Stomach (tissue), 8 donors: ENCODE measurements at regions not wholly inside any gene's neighbourhood (a gene's known extent, or its start where the extent isn't known, plus 50 kb on each side); places are given as distances from the start of the nearest gene placed in this dataset.

Experiments used
- DNase-seq, 2 donors: peaks; one replicate each; pipeline versions ENCODE4 v3.0.0 to v3.0.0-alpha.2; 2013 to 2019
- H3K27ac ChIP-seq, 5 donors: fragments of 200-600 bp in 4 of 5; sonication (generic) in 4 of 5; one replicate each; pipeline ENCODE4 v1.5.1; 2013 to 2019; ENCODE audit warnings: mild to moderate bottlenecking in 1 of 5, moderate library complexity in 1 of 5
- H3K27me3 ChIP-seq, 3 donors: fragments of 200-600 bp; sonication (generic); one replicate each; pipeline ENCODE4 v1.5.1; 2017 to 2019; ENCODE audit warnings: mixed run types in 1 of 3
- H3K36me3 ChIP-seq, 4 donors: fragments of 200-600 bp; sonication (generic); 1 replicate in 3 of 4; 2 replicates in 1 of 4; pipeline ENCODE4 v1.5.1; 2016 to 2019
- H3K4me1 ChIP-seq, 4 donors: fragments of 200-600 bp; sonication (generic); one replicate each; pipeline ENCODE4 v1.5.1; 2016 to 2019
- H3K4me3 ChIP-seq, 4 donors: fragments of 200-600 bp; sonication (generic) in 3 of 4; one replicate each; pipeline ENCODE4 v1.5.1; 2016 to 2019; ENCODE audit warnings: mild to moderate bottlenecking in 1 of 4
- H3K9me3 ChIP-seq, 4 donors: fragments of 200-600 bp; sonication (generic); one replicate each; pipeline ENCODE4 v1.5.1; 2016 to 2019
- EP300 ChIP-seq: sonication (generic); formaldehyde crosslinking; IDR thresholded peaks from one replicate; pipeline ENCODE4 v1.6.1; 2017; ENCODE audit warnings: antibody characterized with exemption
- POLR2A ChIP-seq, 4 donors: fragments of 450-650 bp; IDR thresholded peaks; one replicate each; pipeline ENCODE4 v1.6.1; 2016; ENCODE audit warnings: antibody characterized with exemption in 4 of 4, control low read depth in 2 of 4, mild to moderate bottlenecking in 1 of 4, moderate library complexity in 1 of 4
- POLR2AphosphoS5 ChIP-seq, 3 donors: sonication (generic); formaldehyde crosslinking; IDR thresholded peaks; one replicate each; pipeline ENCODE4 v1.6.1; 2016; ENCODE audit warnings: antibody characterized with exemption in 3 of 3
- WGBS, 5 donors: extraction: QIAGEN DNeasy Blood & Tissue Kit in 3 of 5; methylation state at CpG; one replicate each; pipeline versions ENCODE4 v1.1.5 to v1.1.7; 2013 to 2018; 5-methylcytosine and 5-hydroxymethylcytosine counted together
- intact Hi-C: fragments of 100-400 bp; cut with DNase I; formaldehyde crosslinking; loops from one replicate; pipeline ENCODE4 v1.15.1; 2023; ENCODE audit warnings: low total_unique reads
- TF ChIP-seq, protein P1 (sequence below), 7 experiments: fragments of 450-650 bp in 4 of 7; fragments of 200-600 bp in 3 of 7; sonication (generic) in 3 of 7; IDR thresholded peaks; one replicate each; pipeline ENCODE4 v1.5.1; 2016 to 2019; ENCODE audit warnings: antibody characterized with exemption in 7 of 7, control low read depth in 2 of 7, mild to moderate bottlenecking in 1 of 7
- donor health status: healthy with polysubstance abuse.
- donor health status: Bipolar disorder and iron deficiency.
- donor health status: healthy.

DNA sequence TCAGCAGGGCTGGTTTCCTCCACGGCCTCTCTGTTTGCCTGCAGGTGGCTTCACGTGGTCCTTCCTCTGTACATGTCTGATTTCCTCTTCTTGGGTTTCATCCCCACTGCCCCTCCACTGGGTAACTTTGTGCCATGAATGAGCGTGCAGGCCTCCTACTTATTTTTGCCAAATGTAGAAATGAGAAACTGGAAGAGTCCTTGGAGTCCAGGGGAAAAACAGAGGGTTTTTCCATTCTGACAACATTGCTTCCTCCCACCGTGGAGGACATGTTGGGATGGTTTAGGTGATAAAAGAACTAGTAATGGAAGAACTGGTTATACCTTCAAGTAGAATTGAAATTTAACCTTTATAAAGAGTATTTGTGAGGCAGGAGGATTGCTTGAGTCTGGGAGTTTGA lies 699.5 kb downstream of the QKI start:
- 82 to 92% (median 87%) methylated on average over 4 of the region's 4 CpGs for WGBS, 5 donors
- TF ChIP-seq POLR2AphosphoS5 (IDR thresholded peaks at IDR 0.05), result no peak
- no peak for TF ChIP-seq POLR2A (IDR thresholded peaks at IDR 0.05)
- TF ChIP-seq, protein P1, sequence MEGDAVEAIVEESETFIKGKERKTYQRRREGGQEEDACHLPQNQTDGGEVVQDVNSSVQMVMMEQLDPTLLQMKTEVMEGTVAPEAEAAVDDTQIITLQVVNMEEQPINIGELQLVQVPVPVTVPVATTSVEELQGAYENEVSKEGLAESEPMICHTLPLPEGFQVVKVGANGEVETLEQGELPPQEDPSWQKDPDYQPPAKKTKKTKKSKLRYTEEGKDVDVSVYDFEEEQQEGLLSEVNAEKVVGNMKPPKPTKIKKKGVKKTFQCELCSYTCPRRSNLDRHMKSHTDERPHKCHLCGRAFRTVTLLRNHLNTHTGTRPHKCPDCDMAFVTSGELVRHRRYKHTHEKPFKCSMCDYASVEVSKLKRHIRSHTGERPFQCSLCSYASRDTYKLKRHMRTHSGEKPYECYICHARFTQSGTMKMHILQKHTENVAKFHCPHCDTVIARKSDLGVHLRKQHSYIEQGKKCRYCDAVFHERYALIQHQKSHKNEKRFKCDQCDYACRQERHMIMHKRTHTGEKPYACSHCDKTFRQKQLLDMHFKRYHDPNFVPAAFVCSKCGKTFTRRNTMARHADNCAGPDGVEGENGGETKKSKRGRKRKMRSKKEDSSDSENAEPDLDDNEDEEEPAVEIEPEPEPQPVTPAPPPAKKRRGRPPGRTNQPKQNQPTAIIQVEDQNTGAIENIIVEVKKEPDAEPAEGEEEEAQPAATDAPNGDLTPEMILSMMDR (IDR thresholded peaks at IDR 0.05), result no peak
- TF ChIP-seq EP300, result no peak
- no peak for DNase-seq
- Histone ChIP-seq H3K9me3 (no peaks in the 10 kb centered on the region), H3K4me1 (peaks cover 0 to 9% (median 3%) of the 10 kb centered on the region in 4 donors), H3K27me3 (no peaks in the 10 kb centered on the region), H3K27ac (no peak overlapping the region), H3K4me3 (no peak overlapping the region), H3K36me3 (no peaks in the 10 kb centered on the region)
- intact Hi-C loops, result no loop called here

DNA sequence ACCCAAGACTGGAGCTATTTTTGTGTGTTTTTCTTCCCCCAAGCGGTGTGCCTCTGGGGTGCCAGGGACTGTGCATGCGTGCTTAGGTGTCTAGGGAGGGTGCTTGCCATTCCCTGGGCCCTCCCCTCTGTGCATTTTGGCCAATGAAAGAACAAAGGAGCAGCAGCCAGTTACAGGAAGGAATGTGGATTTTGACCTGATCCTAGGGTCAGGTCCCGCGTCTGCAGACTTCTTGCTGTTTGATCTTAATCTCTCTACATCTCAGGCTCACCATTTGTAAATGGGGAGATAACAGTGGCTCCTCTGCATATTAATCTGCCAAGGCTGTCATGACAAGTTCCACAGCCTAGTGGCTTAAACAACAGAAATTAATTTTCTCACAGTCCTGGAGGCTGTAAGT lies 699.1 kb downstream of the QKI start:
- H3K9me3 ChIP-seq, result no peaks in the 10 kb centered on the region
- peaks cover 0 to 10% (median 3%) of the 10 kb centered on the region in 4 donors for H3K4me1 ChIP-seq
- TF ChIP-seq POLR2A (IDR thresholded peaks at IDR 0.05), result no peak
- no peak for TF ChIP-seq EP300
- TF ChIP-seq POLR2AphosphoS5 (IDR thresholded peaks at IDR 0.05), result no peak
- TF ChIP-seq, protein P1 (IDR thresholded peaks at IDR 0.05), result no peak
- no peak overlapping the region for H3K4me3 ChIP-seq
- no peaks in the 10 kb centered on the region for H3K27me3 ChIP-seq
- intact Hi-C loops, result no loop called here
- no peak overlapping the region for H3K27ac ChIP-seq
- 62 to 88% (median 74%) methylated on average over 4 of the region's 4 CpGs for WGBS, 5 donors
- H3K36me3 ChIP-seq, result no peaks in the 10 kb centered on the region
- DNase-seq, result no peak

DNA sequence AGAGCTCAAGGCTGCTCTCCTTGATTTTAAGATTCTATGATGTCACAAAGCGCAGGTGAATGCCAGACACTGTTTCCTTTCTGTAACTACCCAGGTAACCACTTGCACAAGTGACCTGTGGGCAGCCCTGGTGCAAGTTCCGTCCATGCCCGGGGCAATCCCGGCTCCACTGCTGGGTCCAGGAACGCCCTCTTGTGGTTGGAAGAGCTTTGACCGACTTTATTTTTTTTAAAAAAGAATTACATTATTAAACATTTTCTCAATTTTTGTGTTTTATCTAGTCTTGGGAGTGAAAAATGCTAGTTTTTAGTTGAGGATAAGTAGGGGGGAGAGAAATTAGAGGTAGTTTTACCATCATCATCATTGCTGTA lies 695.2 kb downstream of the QKI start:
- intact Hi-C loops, result no loop called here

DNA sequence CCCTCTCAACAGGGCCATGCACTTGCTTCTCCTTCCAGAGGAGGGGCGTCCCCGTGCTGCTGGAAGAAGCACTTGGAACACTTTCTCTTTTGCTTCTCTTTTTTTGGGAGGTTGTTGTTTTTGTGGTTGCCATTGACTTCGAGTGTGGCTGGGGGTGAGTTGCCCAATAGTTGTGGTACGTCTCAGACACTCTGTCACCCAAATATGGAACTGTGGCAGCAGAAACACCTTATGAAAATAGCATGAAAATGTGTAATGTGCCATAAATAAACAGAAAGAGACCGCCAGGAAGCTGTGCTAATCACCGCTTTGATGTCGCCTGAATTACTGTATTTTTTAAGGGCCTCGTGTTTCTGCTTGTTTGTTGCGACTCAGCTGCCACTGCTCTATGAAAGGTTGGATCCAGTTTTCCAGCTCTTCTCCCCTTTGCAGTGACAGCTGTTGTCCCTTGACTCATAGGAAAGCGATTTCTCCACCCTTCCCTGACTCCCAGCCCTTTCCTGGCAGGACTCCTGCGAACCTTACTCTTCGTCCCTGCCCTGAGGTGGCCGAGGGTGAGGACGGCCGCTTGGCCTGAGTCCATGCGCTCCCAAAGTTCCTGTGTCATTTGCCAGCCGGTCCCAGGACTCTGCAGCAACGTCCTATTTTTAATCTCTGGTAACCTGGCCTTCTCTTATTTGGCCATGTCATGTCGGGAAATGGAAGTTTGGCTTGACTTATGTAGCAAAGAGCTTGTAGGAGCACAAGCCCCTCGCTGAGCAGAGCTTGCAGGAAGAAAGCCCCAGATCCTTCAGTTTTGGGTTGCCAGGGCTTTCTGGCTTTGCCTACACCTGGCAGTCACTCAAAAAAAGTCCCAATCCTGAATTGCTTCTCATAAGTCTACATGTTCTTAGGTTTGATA lies 694.6 kb downstream of the QKI start:
- Histone ChIP-seq H3K9me3 (no peaks in the 10 kb centered on the region), H3K27me3 (peaks cover 0 to 5% (median 0%) of the 10 kb centered on the region in 3 donors), H3K4me3 (peak overlapping the region in 1 of 4 donors; percentile 19), H3K27ac (peak overlapping the region in 1 of 5 donors; percentile 14), H3K36me3 (no peaks in the 10 kb centered on the region), H3K4me1 (peaks cover 0 to 10% (median 3%) of the 10 kb centered on the region in 4 donors)
- intact Hi-C loops, result no loop called here
- WGBS, 5 donors, result 52 to 65% (median 61%) methylated on average over 20 of the region's 20 CpGs
- no peak for TF ChIP-seq POLR2A (IDR thresholded peaks at IDR 0.05)
- TF ChIP-seq EP300, result no peak
- TF ChIP-seq, protein P1 (IDR thresholded peaks at IDR 0.05), result no peak
- peak in 1 of 3 donors; percentile 11 for TF ChIP-seq POLR2AphosphoS5 (IDR thresholded peaks at IDR 0.05)
- peak in 1 of 2 donors; percentile 33 for DNase-seq

More for the DNA sequence above, 695.2 kb downstream of the QKI start:
- no peaks in the 10 kb centered on the region for H3K36me3 ChIP-seq
- peaks cover 0 to 10% (median 3%) of the 10 kb centered on the region in 4 donors for H3K4me1 ChIP-seq
- DNase-seq, result no peak
- peak overlapping the region in 1 of 5 donors; percentile 14 for H3K27ac ChIP-seq
- 27 to 44% (median 39%) methylated on average over 6 of the region's 6 CpGs for WGBS, 5 donors
- no peak overlapping the region for H3K4me3 ChIP-seq
- no peak for TF ChIP-seq EP300
- TF ChIP-seq, protein P1 (IDR thresholded peaks at IDR 0.05), result peak in 3 of 7 experiments; percentile 7 to 29 (median 16)
- peaks cover 0 to 5% (median 0%) of the 10 kb centered on the region in 3 donors for H3K27me3 ChIP-seq
- H3K9me3 ChIP-seq, result no peaks in the 10 kb centered on the region
